GM18868 (cell line): ENCODE measurements at regions not wholly inside any gene's neighbourhood (a gene's known extent, or its start where the extent isn't known, plus 50 kb on each side); places are given as distances from the start of the nearest gene placed in this dataset.
"Not testable (repeated sequence)": the region's sequence is repeated elsewhere in the genome, so short reads cannot be mapped to it uniquely, and the experiment has no call there.

Experiments
- ATAC-seq: cut with Tn5 transposase; IDR thresholded peaks from one replicate; pipeline ENCODE4 v1.9.1; 2021; ENCODE audit warnings: mild to moderate bottlenecking, moderate library complexity; ENCODE audit not compliant: unreplicated experiment

GRCh38 chr16:18157854-18158253 lies 178.7 kb downstream of the NPIPA8 start:
- not testable (repeated sequence) for ATAC-seq

- ATAC-seq, result not testable (repeated sequence)
These were observed 183.7 kb downstream of the NPIPA8 start for GRCh38 chr16:18152832-18153231.

- not testable (repeated sequence) for ATAC-seq
These were observed 188.4 kb downstream of the NPIPA8 start for GRCh38 chr16:18148132-18148531.

GRCh38 chr16:18146601-18147142 lies 189.9 kb downstream of the NPIPA8 start:
- ATAC-seq, result not testable (repeated sequence)

GRCh38 chr16:18142066-18142465 lies 194.5 kb downstream of the NPIPA8 start:
- ATAC-seq, result not testable (repeated sequence)

- ATAC-seq, result not testable (repeated sequence)
These were observed 200.2 kb downstream of the NPIPA8 start for GRCh38 chr16:18136288-18136687.

GRCh38 chr16:18135024-18135423 lies 201.5 kb downstream of the NPIPA8 start:
- not testable (repeated sequence) for ATAC-seq

GRCh38 chr16:18131587-18131986 lies 204.9 kb downstream of the NPIPA8 start:
- ATAC-seq, result not testable (repeated sequence)

GRCh38 chr16:18130478-18131120 lies 205.9 kb downstream of the NPIPA8 start:
- not testable (repeated sequence) for ATAC-seq

- ATAC-seq, result not testable (repeated sequence)
These were observed 209.5 kb downstream of the NPIPA8 start for GRCh38 chr16:18127033-18127432.

GRCh38 chr16:18119092-18119491 lies 217.4 kb downstream of the NPIPA8 start:
- not testable (repeated sequence) for ATAC-seq

- not testable (repeated sequence) for ATAC-seq
These were observed 217.9 kb downstream of the NPIPA8 start for GRCh38 chr16:18118684-18119083.

GRCh38 chr16:18118071-18118470 lies 218.5 kb downstream of the NPIPA8 start:
- ATAC-seq, result not testable (repeated sequence)

GRCh38 chr16:18104412-18104811 lies 232.1 kb downstream of the NPIPA8 start:
- ATAC-seq, result not testable (repeated sequence)

GRCh38 chr16:18101077-18101476 lies 235.5 kb downstream of the NPIPA8 start:
- ATAC-seq, result not testable (repeated sequence)

- ATAC-seq, result not testable (repeated sequence)
These were observed 243.9 kb downstream of the NPIPA8 start for GRCh38 chr16:18092605-18093004.

- ATAC-seq, result not testable (repeated sequence)
These were observed 255.7 kb downstream of the NPIPA8 start for GRCh38 chr16:18080658-18081363.

GRCh38 chr16:18077910-18078309 lies 258.6 kb downstream of the NPIPA8 start:
- ATAC-seq, result not testable (repeated sequence)

- ATAC-seq, result no peak
These were observed 264.4 kb downstream of the NPIPA8 start for GRCh38 chr16:18072161-18072560.

- no peak for ATAC-seq
These were observed 266.9 kb downstream of the NPIPA8 start for GRCh38 chr16:18069683-18070082.

GRCh38 chr16:18068477-18068876 lies 268.1 kb downstream of the NPIPA8 start:
- ATAC-seq, result no peak

GRCh38 chr16:18062713-18063112 lies 273.8 kb downstream of the NPIPA8 start:
- ATAC-seq, result no peak
